Hematopoietic multipotent progenitor cell treated with erythropoietin and hydrocortisone succinate and interleukin-3 and kit ligand, for 4 days (in vitro differentiated cells): ENCODE measurements at regions not wholly inside any gene's neighbourhood (a gene's known extent, or its start where the extent isn't known, plus 50 kb on each side); places are given as distances from the start of the nearest gene placed in this dataset.

Experiments used
- DNase-seq: peaks from one replicate; pipeline ENCODE4 v3.0.0-alpha.2; 2015

DNA sequence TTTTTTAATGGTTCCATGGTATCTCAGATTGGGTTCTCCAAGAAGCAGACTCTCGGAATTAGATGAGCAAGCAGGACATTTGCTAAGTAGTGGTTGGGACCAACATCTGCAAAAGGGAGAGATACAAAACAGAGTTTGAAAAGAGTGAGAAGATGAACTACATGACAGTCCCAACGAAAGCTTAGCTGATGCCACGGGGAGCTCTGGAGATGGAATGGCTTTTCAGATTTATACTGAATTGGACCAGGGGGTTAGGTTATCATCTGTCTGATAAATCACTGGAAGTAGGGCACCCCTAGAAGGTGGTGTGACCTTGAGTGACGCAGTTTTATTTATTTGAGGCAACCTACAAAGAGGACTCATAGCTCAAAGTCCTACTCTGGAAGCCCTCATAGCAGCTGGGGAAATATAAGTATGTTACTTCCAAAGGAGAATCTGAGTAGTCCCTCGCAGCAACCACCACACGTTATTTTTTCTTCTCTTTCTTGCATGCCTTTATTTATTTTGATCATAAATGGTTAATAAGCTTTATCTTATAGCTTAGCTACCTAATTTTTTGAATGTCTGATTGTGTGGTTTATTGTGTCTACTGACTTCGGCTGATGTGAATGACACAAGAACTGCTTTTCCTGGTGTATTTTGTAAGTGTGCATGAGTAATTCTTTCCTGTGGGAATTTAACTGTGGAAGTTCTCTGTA is 815.4 kb downstream of the SQOR start:
- DNase-seq: no peak

DNA sequence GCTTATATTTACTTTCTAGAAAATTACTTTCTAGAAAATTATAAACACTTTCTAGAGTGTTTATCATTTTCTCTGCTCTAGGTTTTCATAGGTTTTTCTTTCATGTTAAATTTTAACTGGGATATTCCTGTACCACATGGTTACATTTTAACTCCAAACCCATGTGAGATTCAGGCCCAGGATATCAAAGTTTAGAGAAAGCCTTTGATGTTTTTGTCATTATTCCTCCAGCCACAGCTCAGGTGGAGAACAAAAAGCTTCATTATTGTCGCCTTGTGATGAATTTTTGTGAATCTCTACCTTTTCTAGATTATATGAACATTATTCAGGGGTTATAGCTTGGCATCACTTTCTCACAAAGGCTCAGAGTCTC is 816.0 kb downstream of the SQOR start:
- no peak for DNase-seq

DNA sequence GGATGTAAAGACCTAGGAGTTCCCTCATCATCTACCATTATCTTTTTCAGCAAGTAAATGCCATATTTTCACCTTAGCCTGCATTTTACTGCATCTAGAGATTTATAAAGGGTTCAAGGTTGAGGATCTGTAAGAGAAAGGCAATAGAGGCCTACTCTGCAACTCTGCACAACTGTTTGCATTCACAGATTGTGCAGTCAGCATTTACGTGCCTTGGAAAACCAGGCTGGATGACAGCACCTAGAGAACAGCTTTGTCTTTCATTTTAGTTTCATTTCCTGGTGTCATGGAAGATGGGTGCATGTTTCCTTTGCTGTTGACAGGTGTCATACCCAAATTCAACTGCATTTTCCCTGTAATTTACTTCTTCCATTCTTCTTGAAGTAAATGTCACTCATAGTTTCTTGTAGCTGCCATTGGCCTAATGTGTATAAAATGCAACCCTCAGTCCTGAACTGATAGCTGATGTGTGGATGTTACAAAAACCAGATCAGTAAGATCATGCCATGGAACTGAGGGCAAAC is 817.5 kb downstream of the SQOR start:
- no peak for DNase-seq

- no peak for DNase-seq
Measured at GRCh38 chr15:46456456-46456855, 821.6 kb downstream of the SQOR start.

DNA sequence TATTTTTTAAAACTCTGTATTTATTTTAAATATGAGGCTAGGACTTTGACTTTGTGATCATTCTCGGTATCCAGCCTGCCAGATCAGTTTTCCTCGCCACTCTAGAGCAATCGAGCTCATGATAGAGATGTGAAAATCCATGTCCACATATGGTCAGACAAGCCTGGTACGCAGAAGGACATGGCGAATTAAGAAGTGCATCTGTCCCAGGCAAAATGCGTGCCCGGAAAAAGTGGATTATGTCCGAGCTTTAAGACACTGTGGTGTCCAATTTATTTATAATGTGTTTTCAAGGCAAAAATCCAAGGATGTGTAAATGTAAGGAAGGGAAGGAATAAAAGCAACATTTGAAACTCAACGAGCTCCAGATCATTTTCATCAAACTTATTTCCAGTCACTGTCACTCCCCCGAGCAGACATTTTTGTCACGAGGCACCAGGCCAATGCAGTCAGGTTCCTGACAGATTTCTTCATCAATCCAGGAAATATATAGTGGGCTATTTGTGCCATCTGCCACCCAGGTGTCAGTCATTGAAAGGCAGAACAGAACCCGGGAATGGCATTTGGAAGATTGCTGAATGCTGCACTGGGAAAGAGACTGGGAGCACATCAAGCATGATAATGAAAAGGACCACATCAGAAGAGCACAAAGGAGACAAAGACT is 825.7 kb downstream of the SQOR start:
- DNase-seq: no peak

DNA sequence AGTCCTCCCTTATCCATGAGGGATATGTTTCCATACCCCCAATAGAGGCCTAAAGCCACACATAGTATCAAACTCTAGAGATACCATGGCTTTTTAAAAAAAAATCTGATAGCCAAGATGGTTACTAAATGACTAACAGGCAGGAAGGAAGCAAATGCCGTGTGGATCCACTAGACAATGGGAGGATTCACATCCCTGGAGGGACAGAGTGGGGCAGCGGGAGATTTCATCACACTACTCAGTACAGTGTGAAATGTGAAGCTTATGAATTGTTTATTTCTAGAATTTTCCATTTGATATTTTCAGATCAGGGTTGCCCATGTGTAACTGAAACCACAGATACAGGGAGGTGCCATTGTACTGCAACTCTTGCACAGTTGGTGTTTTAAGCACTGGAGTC is 826.6 kb downstream of the SQOR start:
- DNase-seq: no peak

GRCh38 chr15:46467041-46467440 is 832.2 kb downstream of the SQOR start:
- DNase-seq: no peak

GRCh38 chr15:46471096-46471495 is 836.3 kb downstream of the SQOR start:
- no peak for DNase-seq

GRCh38 chr15:46489276-46489675 is 854.4 kb downstream of the SQOR start:
- no peak for DNase-seq

GRCh38 chr15:46496491-46497115 is 861.8 kb downstream of the SQOR start:
- no peak for DNase-seq

DNA sequence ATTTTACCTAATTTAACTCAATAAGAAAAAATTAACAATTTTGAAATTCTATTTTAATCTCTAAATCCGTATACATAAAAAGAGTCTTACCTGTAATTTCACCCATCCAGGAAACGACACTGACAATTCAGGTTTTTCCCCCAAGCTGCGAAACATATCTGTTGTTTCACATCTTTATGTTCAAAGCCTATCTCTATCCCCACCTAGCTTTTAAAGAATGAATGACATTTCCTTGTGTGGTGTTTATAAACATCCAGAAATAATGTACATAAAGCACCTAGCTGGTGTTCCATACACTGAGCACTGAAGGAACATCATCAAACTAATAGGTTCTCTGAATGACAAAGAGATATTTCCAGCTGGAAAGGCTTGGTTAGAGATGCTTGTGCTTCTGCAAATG is 867.8 kb downstream of the SQOR start:
- no peak for DNase-seq

- no peak for DNase-seq
Measured at GRCh38 chr15:46518381-46518780, 883.6 kb downstream of the SQOR start.

- no peak for DNase-seq
Measured at GRCh38 chr15:46523701-46524100, 888.9 kb downstream of the SQOR start.

DNA sequence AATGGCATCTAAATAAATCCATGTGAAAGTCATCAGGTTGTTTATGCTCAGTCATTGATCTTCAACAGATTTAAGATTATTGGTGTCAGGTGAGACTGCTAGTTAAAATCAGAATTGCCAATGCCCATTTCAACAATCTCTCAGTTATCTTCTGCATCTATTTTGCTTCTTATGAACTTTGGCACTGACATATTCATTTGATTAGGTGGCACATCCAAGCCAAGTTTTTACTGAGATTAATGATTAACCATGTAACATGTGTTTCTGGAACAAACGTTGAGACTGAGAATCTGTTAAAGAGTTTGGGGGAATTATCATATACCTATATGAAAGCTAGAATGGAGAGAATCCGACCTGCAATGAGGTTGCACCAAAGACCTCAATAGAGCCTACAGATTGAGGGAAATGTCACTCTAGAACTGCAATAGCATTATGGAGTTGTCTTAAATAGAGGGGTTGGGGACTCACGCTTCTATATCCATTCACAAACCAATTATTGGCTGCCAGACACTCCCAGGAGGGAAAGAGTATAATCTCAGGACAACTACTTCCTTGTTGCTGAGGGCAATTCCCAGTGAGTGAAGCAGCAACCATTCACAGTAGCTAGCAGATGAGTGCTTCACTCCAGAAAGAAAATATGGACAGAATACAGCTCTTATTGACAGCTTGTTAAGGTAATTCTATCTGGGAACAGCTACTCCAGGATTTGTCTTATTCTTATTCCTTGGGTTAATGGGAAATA is 891.3 kb downstream of the SQOR start:
- DNase-seq: no peak

GRCh38 chr15:46526726-46527110 is 891.9 kb downstream of the SQOR start:
- no peak for DNase-seq

- DNase-seq: no peak
Measured at GRCh38 chr15:46543626-46544025, 908.8 kb downstream of the SQOR start.

GRCh38 chr15:46548989-46549388 is 914.2 kb downstream of the SQOR start:
- no peak for DNase-seq

GRCh38 chr15:46552316-46552715 is 917.5 kb downstream of the SQOR start:
- DNase-seq: no peak

- DNase-seq: no peak
Measured at GRCh38 chr15:46555547-46555946, 920.7 kb downstream of the SQOR start.

DNA sequence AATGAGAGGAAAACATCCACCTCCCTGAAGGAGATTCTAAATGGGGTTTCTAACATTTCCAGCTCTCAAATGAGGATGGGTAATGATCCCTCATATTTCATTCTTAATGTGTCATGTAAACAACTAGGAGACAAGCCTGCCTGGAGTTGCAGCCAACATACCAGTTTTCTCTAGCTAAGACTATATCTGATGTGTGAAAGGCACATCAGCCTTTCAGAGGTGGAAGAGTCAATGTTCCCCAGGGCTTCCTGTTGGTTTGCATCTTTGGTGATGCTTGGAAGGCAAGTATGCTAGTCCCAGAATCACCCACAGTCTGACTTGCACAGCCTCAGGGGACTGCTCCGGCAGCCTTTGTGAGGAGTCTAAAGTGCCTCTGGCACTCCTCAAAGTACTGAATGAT is 921.2 kb downstream of the SQOR start:
- DNase-seq: no peak

- DNase-seq: no peak
Measured at GRCh38 chr15:46556559-46557379, 921.9 kb downstream of the SQOR start.

DNA sequence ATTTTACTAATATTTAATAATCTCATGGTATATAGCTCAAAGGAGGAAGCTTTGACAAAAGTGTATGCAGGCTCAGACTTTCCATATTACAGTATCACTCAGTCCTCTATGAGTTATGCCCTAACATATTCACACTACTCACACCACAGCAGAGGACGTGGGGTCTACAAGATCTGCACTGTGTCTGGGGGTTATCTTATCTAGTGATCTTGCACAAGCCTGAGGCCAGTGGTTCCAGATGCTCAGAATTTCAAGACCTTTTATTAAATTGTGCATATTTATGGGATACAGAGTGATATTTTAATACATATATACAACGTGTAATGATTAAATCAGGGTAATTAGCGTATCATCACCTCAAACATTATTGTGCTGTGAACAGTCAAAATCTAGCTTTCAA is 933.1 kb downstream of the SQOR start:
- DNase-seq: no peak

DNA sequence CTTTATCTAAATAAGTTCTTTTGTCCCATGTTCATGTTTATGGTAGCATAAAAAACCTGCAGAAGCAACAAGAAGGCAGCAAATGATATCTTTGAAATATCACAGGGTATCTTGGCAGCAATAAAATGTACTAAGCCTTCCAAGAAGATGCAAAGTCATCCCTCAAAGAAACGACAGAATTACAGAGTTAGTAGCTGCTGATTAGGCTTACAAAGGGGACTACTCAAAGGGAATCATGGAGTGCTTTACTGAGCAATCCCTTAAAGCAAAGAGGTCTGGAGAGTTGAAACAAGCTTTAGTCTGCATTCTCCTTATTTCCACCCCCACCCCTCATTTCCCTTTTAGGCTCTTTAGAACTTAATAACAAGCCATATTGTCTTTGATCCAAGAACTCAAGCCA is 935.0 kb downstream of the SQOR start:
- DNase-seq: no peak
